Dedifferentiated amniotic fluid mesenchymal stem cell (primary cell): ENCODE measurements at regions not wholly inside any gene's neighbourhood (a gene's known extent, or its start where the extent isn't known, plus 50 kb on each side); places are given as distances from the start of the nearest gene placed in this dataset.
A peak's percentile ranks its signal among the peaks of the same experiment; 100 is the strongest.
"Not testable (repeated sequence)": the region's sequence is repeated elsewhere in the genome, so short reads cannot be mapped to it uniquely, and the experiment has no call there.

Experiments used
- DNase-seq: peaks from one replicate; pipeline ENCODE4 v3.0.0-alpha.2; 2016; ENCODE audit errors: extremely low spot score

GRCh38 chr6:159594106-159594749 is 98.8 kb downstream of the SOD2 start:
- DNase-seq: no peak

- no peak for DNase-seq
These were observed 102.2 kb downstream of the SOD2 start for GRCh38 chr6:159590835-159591234.

GRCh38 chr6:159586684-159587083 is 106.4 kb downstream of the SOD2 start:
- no peak for DNase-seq

- DNase-seq: no peak
These were observed 110.3 kb downstream of the SOD2 start for GRCh38 chr6:159582736-159583135.

GRCh38 chr6:159578629-159579028 is 114.4 kb downstream of the SOD2 start:
- DNase-seq: no peak

GRCh38 chr6:159577564-159577963 is 115.5 kb downstream of the SOD2 start:
- DNase-seq: no peak

- DNase-seq: no peak
These were observed 120.5 kb downstream of the SOD2 start for GRCh38 chr6:159572439-159573110.

GRCh38 chr6:159565181-159565710 is 127.8 kb downstream of the SOD2 start:
- DNase-seq: no peak

GRCh38 chr6:159564456-159564855 is 128.6 kb downstream of the SOD2 start:
- DNase-seq: no peak

GRCh38 chr6:159557031-159557430 is 136.0 kb downstream of the SOD2 start:
- no peak for DNase-seq

GRCh38 chr6:159555082-159555875 is 137.8 kb downstream of the SOD2 start:
- DNase-seq: no peak

- no peak for DNase-seq
These were observed 151.7 kb downstream of the SOD2 start for GRCh38 chr6:159541296-159541695.

GRCh38 chr6:159540883-159541282 is 152.2 kb downstream of the SOD2 start:
- DNase-seq: no peak

- DNase-seq: no peak
These were observed 152.9 kb downstream of the SOD2 start for GRCh38 chr6:159540152-159540551.

GRCh38 chr6:159538031-159538430 is 155.0 kb downstream of the SOD2 start:
- not testable (repeated sequence) for DNase-seq

GRCh38 chr6:159535656-159536350 is 157.2 kb downstream of the SOD2 start:
- DNase-seq: no peak

GRCh38 chr6:159533568-159533967 is 159.5 kb downstream of the SOD2 start:
- peak; percentile 38 for DNase-seq

- DNase-seq: no peak
These were observed 160.0 kb downstream of the SOD2 start for GRCh38 chr6:159533016-159533415.

GRCh38 chr6:159532155-159532554 is 160.9 kb downstream of the SOD2 start:
- DNase-seq: no peak

- no peak for DNase-seq
These were observed 163.1 kb downstream of the SOD2 start for GRCh38 chr6:159529934-159530333.

- no peak for DNase-seq
These were observed 165.7 kb downstream of the SOD2 start for GRCh38 chr6:159527351-159527750.

- no peak for DNase-seq
These were observed 167.5 kb downstream of the SOD2 start for GRCh38 chr6:159525445-159526025.
